Epithelial cell of proximal tubule (primary cell): ENCODE measurements at regions not wholly inside any gene's neighbourhood (a gene's known extent, or its start where the extent isn't known, plus 50 kb on each side); places are given as distances from the start of the nearest gene placed in this dataset.

ENCODE experiments used
- DNase-seq: peaks from one replicate; pipeline ENCODE4 v3.0.0-alpha.2; 2011; ENCODE audit warnings: low read depth
- H3K4me3 ChIP-seq: 2 replicates; pipeline ENCODE4 v1.5.1; 2011; ENCODE audit warnings: low read depth, mild to moderate bottlenecking, low read length
- CTCF ChIP-seq: conservative IDR thresholded peaks from 2 replicates; pipeline ENCODE4 v1.5.1; 2012; ENCODE audit warnings: low read depth, mild to moderate bottlenecking, low read length

GRCh38 chr13:86446311-86446710 lies 647.1 kb upstream of the SLITRK6 start:
- no peak overlapping the region for H3K4me3 ChIP-seq
- TF ChIP-seq CTCF, result no peak
- DNase-seq, result no peak

GRCh38 chr13:86447479-86447878 lies 648.3 kb upstream of the SLITRK6 start:
- DNase-seq, result no peak
- peak; percentile 48 for TF ChIP-seq CTCF
- no peak overlapping the region for H3K4me3 ChIP-seq

GRCh38 chr13:86462011-86462410 lies 662.8 kb upstream of the SLITRK6 start:
- TF ChIP-seq CTCF, result no peak
- no peak overlapping the region for H3K4me3 ChIP-seq
- no peak for DNase-seq

- DNase-seq, result no peak
- TF ChIP-seq CTCF, result peak; percentile 51
- H3K4me3 ChIP-seq, result no peak overlapping the region
Measured at GRCh38 chr13:86464193-86464592, 665.0 kb upstream of the SLITRK6 start.

DNA sequence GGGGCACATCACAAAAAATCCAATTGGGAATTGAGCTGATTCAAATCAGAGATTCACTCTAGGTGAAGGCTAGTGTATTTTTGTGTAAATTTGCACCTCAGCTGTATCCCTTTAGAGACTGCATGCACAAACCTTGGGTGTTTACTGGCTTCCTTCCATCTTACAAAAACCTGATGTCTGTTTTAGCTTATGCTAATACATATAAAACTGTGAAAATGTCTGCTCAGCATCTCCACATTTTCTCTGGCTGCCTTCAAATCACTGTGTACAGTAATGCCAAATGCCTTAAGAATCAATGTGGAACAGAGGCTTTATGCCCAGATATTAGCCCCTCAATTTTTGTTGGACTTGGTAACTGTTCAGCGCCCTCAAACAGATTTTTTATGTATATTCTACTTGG lies 675.8 kb upstream of the SLITRK6 start:
- DNase-seq, result no peak
- TF ChIP-seq CTCF, result no peak
- H3K4me3 ChIP-seq, result no peak overlapping the region

GRCh38 chr13:86476656-86477055 lies 677.4 kb upstream of the SLITRK6 start:
- no peak for TF ChIP-seq CTCF
- DNase-seq, result no peak

GRCh38 chr13:86486582-86486981 lies 687.4 kb upstream of the SLITRK6 start:
- no peak for TF ChIP-seq CTCF
- DNase-seq, result no peak
- no peak overlapping the region for H3K4me3 ChIP-seq

More at GRCh38 chr13:86476656-86477055, 677.4 kb upstream of the SLITRK6 start:
- H3K4me3 ChIP-seq, result no peak overlapping the region
